Fibroblast of the aortic adventitia (primary cell): ENCODE measurements at regions not wholly inside any gene's neighbourhood (a gene's known extent, or its start where the extent isn't known, plus 50 kb on each side); places are given as distances from the start of the nearest gene placed in this dataset.

ENCODE experiments used
- DNase-seq: peaks from one replicate; pipeline ENCODE4 v3.0.0-alpha.2; 2010; ENCODE audit warnings: low read depth
- H3K4me3 ChIP-seq: 2 replicates; pipeline ENCODE4 v1.5.1; 2011; ENCODE audit warnings: low read depth, mild to moderate bottlenecking, control low read depth, low read length, moderate library complexity
- TF ChIP-seq, protein P1 (sequence below): IDR thresholded peaks from 2 replicates; pipeline ENCODE4 v1.5.1; 2011; ENCODE audit warnings: mild to moderate bottlenecking, low read length, control low read depth, inconsistent platforms; ENCODE audit not compliant: insufficient read depth

DNA sequence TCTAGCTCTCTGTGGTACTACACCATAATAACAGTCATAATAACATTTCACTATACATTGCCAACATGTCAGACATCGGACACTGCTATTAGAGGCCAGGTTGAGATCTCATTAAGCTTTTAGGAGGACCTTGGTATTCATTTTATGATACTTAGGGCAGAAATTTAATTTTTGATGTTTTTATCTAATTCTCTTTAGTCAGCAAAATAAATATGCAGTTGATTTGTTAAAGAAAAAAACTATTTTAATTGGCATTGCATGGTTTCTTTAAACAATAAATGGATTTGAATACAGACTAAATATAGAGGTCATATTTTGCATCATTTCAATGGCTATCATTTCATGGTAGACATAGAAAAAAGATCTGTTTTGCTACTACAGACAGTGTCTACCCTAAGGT lies 308.7 kb downstream of the PRDM5 start:
- TF ChIP-seq, protein P1, sequence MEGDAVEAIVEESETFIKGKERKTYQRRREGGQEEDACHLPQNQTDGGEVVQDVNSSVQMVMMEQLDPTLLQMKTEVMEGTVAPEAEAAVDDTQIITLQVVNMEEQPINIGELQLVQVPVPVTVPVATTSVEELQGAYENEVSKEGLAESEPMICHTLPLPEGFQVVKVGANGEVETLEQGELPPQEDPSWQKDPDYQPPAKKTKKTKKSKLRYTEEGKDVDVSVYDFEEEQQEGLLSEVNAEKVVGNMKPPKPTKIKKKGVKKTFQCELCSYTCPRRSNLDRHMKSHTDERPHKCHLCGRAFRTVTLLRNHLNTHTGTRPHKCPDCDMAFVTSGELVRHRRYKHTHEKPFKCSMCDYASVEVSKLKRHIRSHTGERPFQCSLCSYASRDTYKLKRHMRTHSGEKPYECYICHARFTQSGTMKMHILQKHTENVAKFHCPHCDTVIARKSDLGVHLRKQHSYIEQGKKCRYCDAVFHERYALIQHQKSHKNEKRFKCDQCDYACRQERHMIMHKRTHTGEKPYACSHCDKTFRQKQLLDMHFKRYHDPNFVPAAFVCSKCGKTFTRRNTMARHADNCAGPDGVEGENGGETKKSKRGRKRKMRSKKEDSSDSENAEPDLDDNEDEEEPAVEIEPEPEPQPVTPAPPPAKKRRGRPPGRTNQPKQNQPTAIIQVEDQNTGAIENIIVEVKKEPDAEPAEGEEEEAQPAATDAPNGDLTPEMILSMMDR = no peak
- no peak overlapping the region for H3K4me3 ChIP-seq
- no peak for DNase-seq

DNA sequence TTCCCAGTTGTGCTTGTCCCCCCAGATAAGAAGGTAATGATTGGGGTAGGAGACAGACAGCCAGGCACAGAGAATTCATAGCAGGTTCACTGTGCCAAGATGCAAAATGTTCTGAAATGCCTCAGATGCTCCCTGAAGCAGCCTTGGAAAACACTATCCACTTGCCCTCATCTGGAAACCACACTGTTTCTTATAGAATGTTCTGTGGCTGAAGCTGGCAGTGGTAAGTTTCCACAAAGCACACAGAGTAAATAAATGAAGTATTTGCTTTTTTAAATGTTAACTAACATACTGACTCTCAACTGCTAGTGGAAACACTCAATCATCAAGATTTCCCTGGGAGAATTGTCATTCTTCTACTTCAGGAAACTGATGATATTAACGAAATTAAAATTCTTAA lies 311.4 kb downstream of the PRDM5 start:
- DNase-seq = no peak
- H3K4me3 ChIP-seq = no peak overlapping the region
- TF ChIP-seq, protein P1 = no peak

DNA sequence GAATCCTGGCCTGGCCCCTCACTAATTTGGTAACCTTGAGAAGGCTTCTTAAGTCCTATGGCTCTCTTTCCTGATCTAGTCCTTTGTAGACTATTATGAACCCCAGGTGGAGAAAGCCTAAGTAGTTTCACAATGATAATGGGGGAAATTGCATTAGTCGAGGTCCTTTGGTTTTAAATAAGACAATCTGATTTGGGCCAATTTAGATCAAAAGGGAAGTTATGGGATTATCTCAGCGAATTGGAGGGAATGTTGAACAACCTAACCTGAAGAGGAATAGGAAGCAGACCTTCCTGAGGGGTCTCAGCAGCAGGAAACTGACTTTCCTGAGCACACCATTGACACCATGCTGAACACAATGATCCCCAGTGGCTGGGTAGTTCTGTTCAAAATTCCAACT lies 331.5 kb downstream of the PRDM5 start:
- TF ChIP-seq, protein P1 = no peak
- DNase-seq = no peak
- no peak overlapping the region for H3K4me3 ChIP-seq

DNA sequence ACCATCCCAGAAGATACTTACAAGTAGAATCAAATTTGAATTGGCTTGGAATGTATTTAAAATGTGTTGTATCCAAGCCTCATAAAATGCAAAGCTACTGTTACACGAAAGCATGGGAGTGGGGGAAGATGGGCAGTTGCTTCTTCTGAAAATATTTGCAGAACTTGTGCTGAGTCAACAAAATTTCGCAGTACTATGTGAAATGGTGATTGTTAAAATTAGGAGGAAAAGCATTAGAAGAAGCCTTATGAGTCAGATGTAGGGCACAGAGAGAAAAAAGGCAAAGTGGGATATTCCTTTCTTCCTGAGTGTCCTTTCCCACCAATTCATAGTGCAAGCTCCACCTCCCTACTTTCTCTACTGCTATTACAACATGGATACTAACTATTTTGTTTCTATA lies 332.7 kb downstream of the PRDM5 start:
- no peak overlapping the region for H3K4me3 ChIP-seq
- no peak for DNase-seq
- TF ChIP-seq, protein P1 = no peak

DNA sequence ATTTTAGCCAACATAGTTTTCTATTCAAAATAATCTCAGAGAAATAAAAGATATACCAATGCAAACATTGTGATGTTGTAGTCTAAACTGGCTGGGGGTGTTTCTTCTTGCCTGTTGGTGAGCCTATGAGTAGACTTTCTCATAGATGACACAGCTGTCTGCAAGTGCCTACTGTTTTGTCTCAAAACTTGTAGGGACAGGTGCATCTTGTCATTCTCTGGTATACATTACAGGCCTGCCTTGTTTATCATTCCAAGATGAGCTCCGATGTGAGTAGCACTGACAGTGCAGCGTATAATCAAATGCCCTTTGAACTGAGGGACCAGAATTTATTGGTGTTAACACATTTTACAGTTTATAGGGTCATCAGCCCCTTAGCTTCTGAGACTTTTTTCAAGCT lies 353.8 kb downstream of the PRDM5 start:
- no peak overlapping the region for H3K4me3 ChIP-seq
- DNase-seq = no peak
- TF ChIP-seq, protein P1 = no peak

DNA sequence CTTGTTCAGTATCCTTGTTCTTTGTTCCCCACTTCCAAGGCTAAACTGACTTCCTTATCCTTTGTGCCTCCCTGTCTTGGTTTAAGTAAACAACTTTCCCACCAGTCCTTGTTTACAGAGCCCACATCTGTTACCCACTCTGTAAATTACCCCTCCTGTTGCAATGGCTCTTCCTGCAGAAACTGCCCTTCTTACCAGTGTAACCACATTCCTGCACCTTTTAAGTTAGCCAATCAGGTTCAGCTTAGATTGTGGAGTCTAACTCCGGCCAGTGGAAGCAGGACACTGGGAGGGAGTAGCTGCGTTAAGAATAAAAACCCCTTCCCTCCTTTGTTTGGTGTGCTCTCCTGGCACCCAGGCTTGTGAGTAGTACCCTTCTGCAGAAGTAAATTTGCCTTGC lies 360.9 kb downstream of the PRDM5 start:
- DNase-seq = no peak
- H3K4me3 ChIP-seq = no peak overlapping the region
- TF ChIP-seq, protein P1 = no peak

DNA sequence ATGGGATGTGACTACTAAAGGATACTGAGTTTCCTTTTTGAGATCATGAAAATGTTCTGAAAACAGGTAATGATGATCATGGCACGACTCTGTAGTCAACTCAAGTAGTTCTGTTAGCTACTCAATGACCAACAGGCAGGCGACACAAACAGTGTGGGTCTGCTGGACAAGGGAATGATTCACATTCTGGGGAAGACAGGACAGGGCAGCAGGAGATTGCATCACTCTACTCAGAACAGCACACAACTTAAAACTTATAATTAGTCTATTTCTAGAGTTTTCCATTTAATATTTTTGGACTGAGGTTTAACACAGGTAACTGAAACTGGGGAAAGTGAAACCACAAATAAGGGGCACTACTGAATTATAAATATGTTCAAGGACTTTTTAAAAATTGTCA lies 365.2 kb downstream of the PRDM5 start:
- H3K4me3 ChIP-seq = no peak overlapping the region
- TF ChIP-seq, protein P1 = no peak
- peak; percentile 2 for DNase-seq
